Lung microvascular endothelial cell (primary cell): ENCODE measurements at regions not wholly inside any gene's neighbourhood (a gene's known extent, or its start where the extent isn't known, plus 50 kb on each side); places are given as distances from the start of the nearest gene placed in this dataset.

ENCODE experiments used
- DNase-seq, 2 donors: peaks; one replicate each; pipeline versions ENCODE4 v3.0.0 to v3.0.0-alpha.2; 2010; ENCODE audit warnings: low read depth in 2 of 2

- no peak for DNase-seq
These were observed 78.1 kb downstream of the ASB9 start for GRCh38 chrX:15191830-15192229.

GRCh38 chrX:15188039-15188438, 81.8 kb downstream of the ASB9 start:
- no peak for DNase-seq

GRCh38 chrX:15177316-15177715, 92.6 kb downstream of the ASB9 start:
- DNase-seq, result no peak

GRCh38 chrX:15173411-15173810, 96.5 kb downstream of the ASB9 start:
- DNase-seq, result no peak

GRCh38 chrX:15170927-15171326, 99.0 kb downstream of the ASB9 start:
- no peak for DNase-seq

- no peak for DNase-seq
These were observed 102.1 kb downstream of the ASB9 start for GRCh38 chrX:15167826-15168225.

- DNase-seq, result no peak
These were observed 104.1 kb downstream of the ASB9 start for GRCh38 chrX:15165832-15166231.

GRCh38 chrX:15163131-15163530, 106.8 kb downstream of the ASB9 start:
- no peak for DNase-seq

GRCh38 chrX:15160558-15161095, 109.3 kb downstream of the ASB9 start:
- no peak for DNase-seq

GRCh38 chrX:15158736-15159406, 111.0 kb downstream of the ASB9 start:
- DNase-seq, result no peak

GRCh38 chrX:15158350-15158735, 111.5 kb downstream of the ASB9 start:
- no peak for DNase-seq

- DNase-seq, result no peak
These were observed 112.3 kb downstream of the ASB9 start for GRCh38 chrX:15157624-15158023.

- peak in 1 of 2 donors; percentile 56 for DNase-seq
These were observed 118.4 kb downstream of the ASB9 start for GRCh38 chrX:15151267-15152186.

- DNase-seq, result no peak
These were observed 119.3 kb downstream of the ASB9 start for GRCh38 chrX:15150586-15150985.

GRCh38 chrX:15146515-15146914, 123.4 kb downstream of the ASB9 start:
- peak; percentile 16 to 40 for DNase-seq

- no peak for DNase-seq
These were observed 126.1 kb downstream of the ASB9 start for GRCh38 chrX:15143825-15144121.

- DNase-seq, result peak; percentile 46 to 68
These were observed 126.6 kb downstream of the ASB9 start for GRCh38 chrX:15143050-15143824.

- no peak for DNase-seq
These were observed 127.7 kb downstream of the ASB9 start for GRCh38 chrX:15142084-15142715.

- DNase-seq, result no peak
These were observed 133.1 kb downstream of the ASB9 start for GRCh38 chrX:15136795-15137194.

- no peak for DNase-seq
These were observed 140.5 kb downstream of the ASB9 start for GRCh38 chrX:15129412-15129811.

- DNase-seq, result no peak
These were observed 141.0 kb downstream of the ASB9 start for GRCh38 chrX:15128861-15129260.

- DNase-seq, result no peak
These were observed 142.9 kb downstream of the ASB9 start for GRCh38 chrX:15127010-15127409.
